B cell (primary cell): ENCODE measurements at regions not wholly inside any gene's neighbourhood (a gene's known extent, or its start where the extent isn't known, plus 50 kb on each side); places are given as distances from the start of the nearest gene placed in this dataset.

ENCODE experiments used
- ATAC-seq: fragments of 200-7000 bp; cut with Tn5 transposase; one replicate; pipeline ENCODE4 v1.10.0; 2021; ENCODE audit warnings: low read depth, mild to moderate bottlenecking, moderate number of reproducible peaks, moderate library complexity
- CTCF ChIA-PET: fragments of 350-600 bp; sonication (Branson Sonifier 250); formaldehyde crosslinking; loops from one replicate; lab custom pipeline; 2021; ENCODE audit warnings: antibody characterized with exemption, inconsistent platforms; lab: Charles Lee
- POLR2A ChIA-PET: fragments of 350-600 bp; sonication (Branson Sonifier 250); formaldehyde crosslinking; loops from one replicate; lab custom pipeline; 2021; ENCODE audit warnings: antibody characterized with exemption; lab: Charles Lee
- DNase-seq: peaks from one replicate; pipeline ENCODE4 v3.0.0; 2013
- H2AFZ ChIP-seq: 2 replicates; pipeline ENCODE4 v1.6.1; 2012; ENCODE audit warnings: mild to moderate bottlenecking, low read depth, low read length; ENCODE audit not compliant: insufficient read depth, poor library complexity, severe bottlenecking
- H3K27ac ChIP-seq, 2 donors: 1 replicate in 1 of 2; 2 replicates in 1 of 2; pipeline ENCODE4 v1.5.1; 2012 to 2013; ENCODE audit warnings: low read length in 2 of 2, mild to moderate bottlenecking in 2 of 2, moderate library complexity in 1 of 2
- H3K27me3 ChIP-seq, 4 experiments: fragments of 200-600 bp in 1 of 4; sonication (generic) in 1 of 4; replicated peaks in 1 of 4; 1 replicate in 2 of 4; 2 replicates in 2 of 4; pipeline versions ENCODE4 v1.6.1 to v1.7.0; 2013 to 2016; ENCODE audit warnings: low read length in 3 of 4, mild to moderate bottlenecking in 2 of 4, mixed read lengths in 1 of 4, moderate library complexity in 1 of 4; ENCODE audit not compliant: insufficient read depth in 4 of 4, control insufficient read depth in 3 of 4; ENCODE audit errors: control extremely low read depth in 1 of 4
- H3K36me3 ChIP-seq, 2 experiments: replicated peaks in 1 of 2; 1 replicate in 1 of 2; 2 replicates in 1 of 2; pipeline versions ENCODE4 v1.6.1 to v1.7.1; 2013; ENCODE audit warnings: low read length in 1 of 2; ENCODE audit not compliant: insufficient read depth in 2 of 2, control insufficient read depth in 1 of 2; ENCODE audit errors: control extremely low read depth in 1 of 2, extremely low read depth in 1 of 2
- H3K4me1 ChIP-seq, 2 donors: fragments of 200-600 bp in 1 of 2; sonication (generic) in 1 of 2; 1 replicate in 1 of 2; 2 replicates in 1 of 2; pipeline versions ENCODE4 v1.5.1 to v1.6.1; 2013 to 2017; ENCODE audit warnings: low read length in 2 of 2; ENCODE audit not compliant: control insufficient read depth in 2 of 2, insufficient read depth in 2 of 2
- H3K4me2 ChIP-seq: replicated peaks from 2 replicates; pipeline ENCODE3; 2012; ENCODE audit warnings: mild to moderate bottlenecking, low read depth, low read length; ENCODE audit not compliant: poor library complexity, severe bottlenecking
- H3K4me3 ChIP-seq, 5 experiments: fragments of 200-600 bp in 1 of 5; sonication (generic) in 1 of 5; 1 replicate in 3 of 5; 2 replicates in 2 of 5; pipeline versions ENCODE4 v1.5.1 to v1.7.0; 2011 to 2016; ENCODE audit warnings: low read length in 4 of 5, mild to moderate bottlenecking in 4 of 5, low read depth in 2 of 5, control low read depth in 1 of 5, moderate library complexity in 1 of 5; ENCODE audit not compliant: insufficient read depth in 1 of 5; ENCODE audit errors: control extremely low read depth in 1 of 5, extremely low read depth in 1 of 5
- H3K79me2 ChIP-seq: fragments of 200-600 bp; sonication (generic); one replicate; pipeline ENCODE4 v1.6.0; 2016; ENCODE audit warnings: low read length; ENCODE audit not compliant: control insufficient read depth, insufficient read depth
- H3K9ac ChIP-seq: fragments of 200-600 bp; sonication (generic); 2 replicates; pipeline ENCODE4 v1.6.1; 2017; ENCODE audit warnings: mild to moderate bottlenecking, low read length, moderate library complexity
- H3K9me3 ChIP-seq, 3 donors: one replicate each; pipeline versions ENCODE4 v1.6.1 to v1.7.1; 2013; ENCODE audit warnings: low read length in 2 of 3; ENCODE audit not compliant: control insufficient read depth in 2 of 3, insufficient read depth in 1 of 3; ENCODE audit errors: control extremely low read depth in 1 of 3
- H4K20me1 ChIP-seq: 2 replicates; pipeline ENCODE4 v1.6.0; 2012; ENCODE audit warnings: mild to moderate bottlenecking, low read length; ENCODE audit not compliant: insufficient read depth, control insufficient read depth, poor library complexity, severe bottlenecking
- H3K27ac Mint-ChIP-seq: one replicate; pipeline ENCODE4 v1.8.0; 2021; ENCODE audit warnings: mixed read lengths
- H3K27me3 Mint-ChIP-seq: one replicate; pipeline ENCODE4 v1.8.0; 2021; ENCODE audit warnings: mixed read lengths
- H3K4me1 Mint-ChIP-seq: one replicate; pipeline ENCODE4 v1.8.0; 2021; ENCODE audit warnings: mixed read lengths
- H3K4me3 Mint-ChIP-seq: one replicate; pipeline ENCODE4 v1.8.0; 2021; ENCODE audit warnings: mixed read lengths
- H3K9me3 Mint-ChIP-seq: one replicate; pipeline ENCODE4 v1.8.0; 2022; ENCODE audit warnings: mixed read lengths; ENCODE audit not compliant: insufficient read depth
- CTCF ChIP-seq: fragments of 200-600 bp; IDR thresholded peaks from one replicate; pipeline ENCODE4 v1.8.0; 2022; ENCODE audit warnings: antibody characterized with exemption, mild to moderate bottlenecking
- EZH2 ChIP-seq: IDR thresholded peaks from 2 replicates; pipeline ENCODE4 v1.6.1; 2012; ENCODE audit warnings: borderline replicate concordance, low read depth, mild to moderate bottlenecking, moderate library complexity, low read length; ENCODE audit not compliant: insufficient read depth, poor library complexity, severe bottlenecking
- WGBS: methylation state at CpG from one replicate; pipeline ENCODE4 v1.1.5; 2013; ENCODE audit warnings: missing lambda C conversion rate; ENCODE audit not compliant: insufficient coverage; 5-methylcytosine and 5-hydroxymethylcytosine counted together
- intact Hi-C: fragments of 100-400 bp; cut with micrococcal nuclease; formaldehyde crosslinking; loops from one replicate; pipeline ENCODE4 v1.10.0; 2022

GRCh38 chr7:42409296-42409695, 172.3 kb upstream of the GLI3 start:
- no peaks in the 10 kb centered on the region for H4K20me1 ChIP-seq
- H3K9me3 ChIP-seq: peaks cover 0 to 3% (median 0%) of the 10 kb centered on the region in 3 donors
- ChIA-PET POLR2A (no interaction called here), CTCF (interaction anchor here (0.7 kb wide), 1 partner anchor 40 kb away, joined by 3 read pairs; no protein-coding TSS in a partner anchor)
- no peak for DNase-seq
- no peak overlapping the region for H3K4me3 ChIP-seq
- Mint-ChIP-seq H3K27me3 (no peaks in the 10 kb centered on the region), H3K9me3 (no peaks in the 10 kb centered on the region), H3K4me1 (no peaks in the 10 kb centered on the region), H3K27ac (no peak overlapping the region), H3K4me3 (no peak overlapping the region)
- H3K27ac ChIP-seq: no peak overlapping the region
- no peak overlapping the region for H3K4me2 ChIP-seq
- H3K27me3 ChIP-seq: no peaks in the 10 kb centered on the region
- ATAC-seq: no peak
- H3K4me1 ChIP-seq: no peaks in the 10 kb centered on the region
- 80% methylated on average over 2 of the region's 8 CpGs for WGBS
- H2AFZ ChIP-seq: no peak overlapping the region
- H3K36me3 ChIP-seq: no peaks in the 10 kb centered on the region
- TF ChIP-seq CTCF: no peak
- TF ChIP-seq EZH2: no peak
- intact Hi-C loops: no loop called here
- H3K79me2 ChIP-seq: no peaks in the 10 kb centered on the region
- no peak overlapping the region for H3K9ac ChIP-seq

GRCh38 chr7:42407833-42408232, 170.8 kb upstream of the GLI3 start:
- Histone ChIP-seq H2AFZ (no peak overlapping the region), H3K4me2 (no peak overlapping the region), H3K36me3 (no peaks in the 10 kb centered on the region), H3K9me3 (peaks cover 0 to 3% (median 0%) of the 10 kb centered on the region in 3 donors), H3K79me2 (no peaks in the 10 kb centered on the region), H3K9ac (no peak overlapping the region), H3K4me1 (no peaks in the 10 kb centered on the region), H3K4me3 (no peak overlapping the region), H3K27ac (no peak overlapping the region), H4K20me1 (no peaks in the 10 kb centered on the region), H3K27me3 (no peaks in the 10 kb centered on the region)
- intact Hi-C loops: no loop called here
- WGBS: 100% methylated on average over 1 of the region's 4 CpGs
- H3K27me3 Mint-ChIP-seq: no peaks in the 10 kb centered on the region
- TF ChIP-seq EZH2 (no peak), CTCF (no peak)
- ATAC-seq (no peak), DNase-seq (no peak)
- no peak overlapping the region for H3K4me3 Mint-ChIP-seq
- POLR2A ChIA-PET: no interaction called here
- H3K9me3 Mint-ChIP-seq: no peaks in the 10 kb centered on the region
- H3K4me1 Mint-ChIP-seq: no peaks in the 10 kb centered on the region
- CTCF ChIA-PET: no interaction called here
- no peak overlapping the region for H3K27ac Mint-ChIP-seq
